GM12873 (cell line): ENCODE measurements at regions not wholly inside any gene's neighbourhood (a gene's known extent, or its start where the extent isn't known, plus 50 kb on each side); places are given as distances from the start of the nearest gene placed in this dataset.

Experiments
- TF ChIP-seq, protein P1 (sequence below): IDR thresholded peaks from 2 replicates; pipeline ENCODE4 v1.5.1; 2012; ENCODE audit warnings: low read depth, mild to moderate bottlenecking, moderate library complexity, low read length, control low read depth; ENCODE audit not compliant: insufficient read depth; ENCODE audit errors: missing control alignments

DNA sequence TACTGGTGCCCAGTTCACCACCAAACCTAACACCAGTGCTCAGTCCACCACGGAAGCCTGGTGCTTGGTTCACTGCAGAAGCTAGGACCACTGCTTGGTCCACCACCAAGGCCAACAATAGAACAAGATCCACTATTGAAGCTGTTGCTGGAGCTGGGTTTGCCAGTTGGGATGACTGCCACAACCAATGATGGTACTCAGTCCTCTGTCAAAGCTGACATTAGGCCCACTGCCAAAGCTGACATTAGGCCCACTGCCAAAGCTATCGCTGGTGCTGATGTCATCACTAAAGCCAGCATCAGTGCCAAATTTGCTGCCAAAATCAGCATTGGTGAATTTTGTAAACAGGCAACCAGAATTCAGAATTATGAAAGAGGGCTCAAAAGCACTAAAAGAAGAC, 1850.2 kb upstream of the RAG2 start:
- TF ChIP-seq, protein P1, sequence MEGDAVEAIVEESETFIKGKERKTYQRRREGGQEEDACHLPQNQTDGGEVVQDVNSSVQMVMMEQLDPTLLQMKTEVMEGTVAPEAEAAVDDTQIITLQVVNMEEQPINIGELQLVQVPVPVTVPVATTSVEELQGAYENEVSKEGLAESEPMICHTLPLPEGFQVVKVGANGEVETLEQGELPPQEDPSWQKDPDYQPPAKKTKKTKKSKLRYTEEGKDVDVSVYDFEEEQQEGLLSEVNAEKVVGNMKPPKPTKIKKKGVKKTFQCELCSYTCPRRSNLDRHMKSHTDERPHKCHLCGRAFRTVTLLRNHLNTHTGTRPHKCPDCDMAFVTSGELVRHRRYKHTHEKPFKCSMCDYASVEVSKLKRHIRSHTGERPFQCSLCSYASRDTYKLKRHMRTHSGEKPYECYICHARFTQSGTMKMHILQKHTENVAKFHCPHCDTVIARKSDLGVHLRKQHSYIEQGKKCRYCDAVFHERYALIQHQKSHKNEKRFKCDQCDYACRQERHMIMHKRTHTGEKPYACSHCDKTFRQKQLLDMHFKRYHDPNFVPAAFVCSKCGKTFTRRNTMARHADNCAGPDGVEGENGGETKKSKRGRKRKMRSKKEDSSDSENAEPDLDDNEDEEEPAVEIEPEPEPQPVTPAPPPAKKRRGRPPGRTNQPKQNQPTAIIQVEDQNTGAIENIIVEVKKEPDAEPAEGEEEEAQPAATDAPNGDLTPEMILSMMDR = no peak

DNA sequence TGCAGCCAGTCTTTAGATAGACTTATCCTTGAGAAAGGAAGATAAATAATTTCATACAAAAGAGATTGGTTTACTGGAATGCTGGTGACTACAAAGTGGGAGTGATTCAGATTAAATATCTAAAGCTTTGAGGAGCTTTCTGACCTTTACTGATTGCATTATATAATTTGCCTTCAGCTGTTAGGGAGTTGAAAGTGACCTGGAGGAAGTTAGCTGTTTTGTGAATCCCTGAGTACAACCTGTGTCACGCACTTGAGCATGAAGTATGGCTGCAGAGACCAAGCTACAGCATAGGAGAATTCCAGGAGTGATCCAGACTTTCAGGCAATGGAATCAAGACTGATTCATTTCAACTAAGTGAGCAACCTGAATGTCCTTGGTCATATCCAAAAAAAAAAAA, 1848.3 kb upstream of the RAG2 start:
- TF ChIP-seq, protein P1 = no peak

DNA sequence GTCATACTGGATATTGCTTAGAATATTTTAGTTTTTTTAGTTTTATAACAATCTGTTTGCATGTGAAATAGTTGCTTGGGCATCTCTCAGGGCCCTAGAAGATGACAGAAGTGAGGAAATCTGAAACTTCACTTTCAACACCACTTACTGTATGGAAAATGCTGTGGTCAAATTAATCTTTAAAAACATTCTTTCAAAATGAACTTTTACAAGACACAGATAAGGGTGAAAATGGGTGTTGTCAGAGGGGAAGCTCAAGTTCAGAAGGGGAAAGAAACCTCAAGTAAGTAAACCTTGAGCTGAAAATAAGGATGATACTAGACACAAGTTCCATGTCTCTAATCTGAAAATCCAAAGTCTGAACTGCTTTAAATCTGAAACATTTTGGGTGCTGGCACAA, 1840.1 kb upstream of the RAG2 start:
- TF ChIP-seq, protein P1 = no peak

DNA sequence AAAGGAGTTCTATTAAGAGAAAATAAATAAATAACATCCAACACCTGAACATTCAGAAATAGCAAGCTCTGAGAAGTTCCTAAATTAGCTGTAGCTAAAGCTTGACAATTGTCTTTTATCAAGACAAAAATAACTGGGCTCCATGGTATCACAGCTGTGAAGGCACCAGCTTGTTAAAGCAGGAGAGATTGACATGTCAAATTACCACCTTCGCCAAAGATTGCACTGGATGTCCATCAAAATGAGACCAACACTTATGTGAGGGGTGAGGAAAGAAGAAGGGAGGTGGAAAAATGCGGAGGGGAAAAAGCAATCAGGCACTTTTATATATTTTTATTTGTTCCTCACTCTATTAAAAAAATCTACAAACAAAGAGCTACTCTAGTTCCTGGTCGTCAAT, 1827.5 kb upstream of the RAG2 start:
- TF ChIP-seq, protein P1 = no peak

DNA sequence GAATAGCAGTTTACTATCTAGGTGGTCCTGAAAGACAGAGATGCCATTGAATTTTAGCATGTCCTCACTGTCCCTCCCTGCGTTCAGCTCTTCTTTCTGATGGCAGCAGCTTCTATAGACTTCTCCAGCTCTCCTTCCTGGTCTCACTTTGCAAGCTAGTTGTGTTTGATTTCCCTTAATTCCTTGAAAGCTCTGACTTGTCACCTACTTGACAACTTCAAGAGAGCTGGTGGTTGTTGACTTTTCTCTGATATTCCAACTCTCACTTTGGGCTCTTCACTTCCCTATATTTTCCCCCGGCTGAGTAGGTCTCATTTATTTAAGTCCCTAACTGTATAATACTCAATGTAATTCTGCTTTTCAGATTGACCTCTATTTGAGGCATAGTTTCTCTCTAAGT, 1825.0 kb upstream of the RAG2 start:
- TF ChIP-seq, protein P1 = no peak

DNA sequence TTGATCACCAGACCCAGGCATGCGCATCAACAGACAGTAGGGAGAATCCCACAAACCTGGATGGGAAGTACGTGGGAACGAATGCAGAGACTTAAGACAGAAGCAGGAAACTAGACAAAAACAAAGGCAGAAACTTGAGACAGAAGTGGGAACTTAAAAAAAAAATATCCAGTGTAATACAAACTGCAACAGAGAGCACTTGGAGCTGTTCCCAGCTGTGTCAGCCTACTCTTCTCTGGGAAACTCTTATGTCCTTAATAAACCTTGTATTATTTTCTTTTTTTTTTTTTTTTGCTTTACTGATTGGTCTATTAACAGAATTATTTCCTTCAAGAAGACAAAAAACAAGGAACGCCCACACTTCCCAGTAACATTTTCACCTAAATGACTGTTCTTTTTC, 1818.1 kb upstream of the RAG2 start:
- TF ChIP-seq, protein P1 = no peak

DNA sequence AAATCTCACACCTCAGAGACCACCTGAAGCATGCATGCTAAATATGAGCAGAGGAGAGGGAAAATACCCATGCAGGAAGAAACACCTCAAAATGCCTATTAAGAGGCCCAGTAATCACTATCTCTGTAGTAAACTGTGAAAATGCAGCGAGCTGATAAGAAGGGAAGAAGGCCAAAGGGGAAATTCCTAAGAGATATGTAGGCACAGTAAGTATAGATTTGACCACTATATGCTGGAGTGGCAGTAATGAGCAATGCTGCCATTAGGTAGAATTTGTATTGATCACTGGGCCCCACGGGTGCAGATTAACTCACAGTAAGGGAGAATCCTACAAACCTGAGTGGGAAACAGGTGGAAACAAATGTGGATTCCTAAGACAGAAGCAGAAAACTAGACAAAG, 1813.1 kb upstream of the RAG2 start:
- TF ChIP-seq, protein P1 = peak; percentile 13
